SK-N-SH treated with all-trans-retinoic acid at 6 μM for 48 hours (cell line): ENCODE measurements at regions not wholly inside any gene's neighbourhood (a gene's known extent, or its start where the extent isn't known, plus 50 kb on each side); places are given as distances from the start of the nearest gene placed in this dataset.

Experiments
- ATAC-seq: fragments of 200-7000 bp; cut with Tn5 transposase; 3 replicates; pipeline ENCODE4 v1.9.1; 2020; ENCODE audit warnings: mild to moderate bottlenecking, moderate library complexity
- ARNTL ChIP-seq: fragments of 450-650 bp; formaldehyde crosslinking; IDR thresholded peaks from 2 replicates; pipeline ENCODE4 v1.5.0; 2020; ENCODE audit warnings: low read depth, mild to moderate bottlenecking, moderate library complexity, borderline replicate concordance
- BACH2 ChIP-seq: fragments of 250-450 bp; sonication (Bioruptor Pico); IDR thresholded peaks from 2 replicates; pipeline ENCODE4 v1.9.0; 2021; ENCODE audit warnings: mild to moderate bottlenecking, borderline replicate concordance
- CREB5 ChIP-seq: fragments of 250-450 bp; sonication (Bioruptor Pico); IDR thresholded peaks from 2 replicates; pipeline ENCODE4 v1.5.1; 2020; ENCODE audit warnings: low read depth, mild to moderate bottlenecking, moderate library complexity
- CSDC2 ChIP-seq: fragments of 250-450 bp; sonication (Bioruptor Pico); IDR thresholded peaks from 2 replicates; pipeline ENCODE4 v1.5.0; 2020; ENCODE audit warnings: mild to moderate bottlenecking, moderate library complexity
- CSRNP3 ChIP-seq: fragments of 250-450 bp; sonication (Bioruptor Pico); IDR thresholded peaks from 2 replicates; pipeline ENCODE4 v1.5.1; 2021; ENCODE audit warnings: mild to moderate bottlenecking, moderate library complexity
- ESRRG ChIP-seq: fragments of 250-450 bp; sonication (Bioruptor Pico); IDR thresholded peaks from 2 replicates; pipeline ENCODE4 v1.6.1; 2021; ENCODE audit warnings: mild to moderate bottlenecking
- GLIS3 ChIP-seq: fragments of 250-450 bp; sonication (Bioruptor Pico); IDR thresholded peaks from 2 replicates; pipeline ENCODE4 v1.5.0; 2020; ENCODE audit warnings: mild to moderate bottlenecking, moderate library complexity
- ISL1 ChIP-seq: fragments of 250-450 bp; sonication (Bioruptor Pico); IDR thresholded peaks from 2 replicates; pipeline ENCODE4 v2.1.2; 2022; ENCODE audit warnings: mild to moderate bottlenecking, moderate library complexity
- OSR1 ChIP-seq: fragments of 250-450 bp; sonication (Bioruptor Pico); IDR thresholded peaks from 2 replicates; pipeline ENCODE4 v1.8.0; 2022; ENCODE audit warnings: moderate library complexity, mild to moderate bottlenecking, inconsistent platforms
- PATZ1 ChIP-seq: fragments of 250-450 bp; sonication (Bioruptor Pico); IDR thresholded peaks from 2 replicates; pipeline ENCODE4 v1.8.0; 2020; ENCODE audit warnings: mild to moderate bottlenecking, moderate library complexity, borderline replicate concordance
- POU6F1 ChIP-seq: fragments of 250-450 bp; sonication (Bioruptor Pico); IDR thresholded peaks from 2 replicates; pipeline ENCODE4 v1.8.0; 2021; ENCODE audit warnings: low read depth, mild to moderate bottlenecking, moderate library complexity, borderline replicate concordance
- PPARA ChIP-seq: fragments of 250-450 bp; sonication (Bioruptor Pico); IDR thresholded peaks from 2 replicates; pipeline ENCODE4 v1.5.0; 2020; ENCODE audit warnings: mild to moderate bottlenecking, borderline replicate concordance
- RARB ChIP-seq: fragments of 250-450 bp; sonication (Bioruptor Pico); IDR thresholded peaks from 2 replicates; pipeline ENCODE4 v1.8.0; 2021; ENCODE audit warnings: mild to moderate bottlenecking, moderate library complexity
- SNAI2 ChIP-seq: fragments of 250-450 bp; sonication (Bioruptor Pico); IDR thresholded peaks from 2 replicates; pipeline ENCODE4 v1.5.0; 2020; ENCODE audit warnings: mild to moderate bottlenecking, moderate library complexity
- TCF4 ChIP-seq: fragments of 250-450 bp; sonication (Bioruptor Pico); IDR thresholded peaks from 2 replicates; pipeline ENCODE4 v1.8.0; 2021; ENCODE audit warnings: mild to moderate bottlenecking, moderate library complexity, borderline replicate concordance
- TOX ChIP-seq: fragments of 250-450 bp; sonication (Bioruptor Pico); IDR thresholded peaks from 2 replicates; pipeline ENCODE4 v1.8.0; 2021; ENCODE audit warnings: mild to moderate bottlenecking, moderate library complexity, borderline replicate concordance
- TSHZ2 ChIP-seq: fragments of 250-450 bp; sonication (Bioruptor Pico); IDR thresholded peaks from 2 replicates; pipeline ENCODE4 v1.5.0; 2020; ENCODE audit warnings: mild to moderate bottlenecking, moderate library complexity
- ZC3H10 ChIP-seq: fragments of 250-450 bp; sonication (Bioruptor Pico); IDR thresholded peaks from 2 replicates; pipeline ENCODE4 v1.5.1; 2021; ENCODE audit warnings: mild to moderate bottlenecking, moderate library complexity
- ZFP3 ChIP-seq: fragments of 250-450 bp; sonication (Bioruptor Pico); IDR thresholded peaks from 2 replicates; pipeline ENCODE4 v1.5.0; 2020; ENCODE audit warnings: mild to moderate bottlenecking, moderate library complexity
- ZFP30 ChIP-seq: fragments of 450-650 bp; formaldehyde crosslinking; IDR thresholded peaks from 2 replicates; pipeline ENCODE4 v1.5.0; 2022; ENCODE audit warnings: mild to moderate bottlenecking, moderate library complexity
- ZNF565 ChIP-seq: fragments of 450-650 bp; formaldehyde crosslinking; conservative IDR thresholded peaks from 2 replicates; pipeline ENCODE4 v1.5.0; 2020; ENCODE audit warnings: low read depth, mild to moderate bottlenecking, moderate library complexity
- ZNF70 ChIP-seq: fragments of 450-650 bp; formaldehyde crosslinking; IDR thresholded peaks from 2 replicates; pipeline ENCODE4 v1.5.0; 2020; ENCODE audit warnings: mild to moderate bottlenecking, moderate library complexity
- ZNF8 ChIP-seq: fragments of 450-650 bp; formaldehyde crosslinking; IDR thresholded peaks from 2 replicates; pipeline ENCODE4 v1.5.0; 2020; ENCODE audit warnings: mild to moderate bottlenecking, moderate library complexity

- TF ChIP-seq ZNF8 (CRISPR knock-in tag) (no peak), ARNTL (CRISPR knock-in tag) (no peak), CREB5 (no peak)
- ATAC-seq: no peak
Observed at GRCh38 chr1:14067036-14067435, 367.0 kb downstream of the PRDM2 start.

- ATAC-seq: no peak
- no peak for TF ChIP-seq ZNF565 (CRISPR knock-in tag)
- TF ChIP-seq BACH2 (CRISPR knock-in tag): no peak
- no peak for TF ChIP-seq TSHZ2 (CRISPR knock-in tag)
- TF ChIP-seq CREB5: no peak
- no peak for TF ChIP-seq GLIS3 (CRISPR knock-in tag)
- no peak for TF ChIP-seq TOX (CRISPR knock-in tag)
- TF ChIP-seq OSR1: no peak
- no peak for TF ChIP-seq ESRRG
- TF ChIP-seq ZNF70: no peak
- TF ChIP-seq ZC3H10: no peak
- TF ChIP-seq ARNTL (CRISPR knock-in tag): no peak
- no peak for TF ChIP-seq ZFP3 (CRISPR knock-in tag)
- no peak for TF ChIP-seq PATZ1
- no peak for TF ChIP-seq POU6F1 (CRISPR knock-in tag)
- no peak for TF ChIP-seq TCF4 (CRISPR knock-in tag)
- TF ChIP-seq ISL1: no peak
- no peak for TF ChIP-seq RARB (CRISPR knock-in tag)
- no peak for TF ChIP-seq PPARA (CRISPR knock-in tag)
- no peak for TF ChIP-seq ZFP30 (CRISPR knock-in tag)
- TF ChIP-seq CSRNP3 (CRISPR knock-in tag): no peak
Observed at GRCh38 chr1:14067711-14068110, 367.7 kb downstream of the PRDM2 start.

GRCh38 chr1:14071581-14071980 is 371.6 kb downstream of the PRDM2 start:
- TF ChIP-seq TSHZ2 (CRISPR knock-in tag) (no peak), CSDC2 (no peak), BACH2 (CRISPR knock-in tag) (no peak), TCF4 (CRISPR knock-in tag) (no peak), ZNF565 (CRISPR knock-in tag) (no peak), ZFP30 (CRISPR knock-in tag) (no peak), CSRNP3 (CRISPR knock-in tag) (no peak), TOX (CRISPR knock-in tag) (no peak), GLIS3 (CRISPR knock-in tag) (no peak), OSR1 (no peak), SNAI2 (CRISPR knock-in tag) (no peak), ZFP3 (CRISPR knock-in tag) (no peak), RARB (CRISPR knock-in tag) (no peak), ISL1 (no peak)

More at GRCh38 chr1:14071581-14071980, 371.6 kb downstream of the PRDM2 start:
- ATAC-seq: no peak
